Uterus (tissue), 3 donors: ENCODE measurements at regions not wholly inside any gene's neighbourhood (a gene's known extent, or its start where the extent isn't known, plus 50 kb on each side); places are given as distances from the start of the nearest gene placed in this dataset.

ENCODE experiments used
- DNase-seq, 2 donors: peaks; one replicate each; pipeline ENCODE4 v3.0.0-alpha.2; 2019 to 2020
- H3K27ac ChIP-seq, 2 donors: fragments of 200-600 bp; sonication (generic); 1 replicate in 1 of 2; 2 replicates in 1 of 2; pipeline ENCODE4 v1.5.1; 2016 to 2018
- H3K27me3 ChIP-seq, 2 donors: fragments of 200-600 bp; sonication (generic); one replicate each; pipeline ENCODE4 v1.5.1; 2018 to 2019; ENCODE audit warnings: control low read depth in 1 of 2
- H3K36me3 ChIP-seq, 2 donors: fragments of 200-600 bp; sonication (generic); one replicate each; pipeline ENCODE4 v1.5.1; 2019; ENCODE audit warnings: control low read depth in 1 of 2
- H3K4me1 ChIP-seq, 2 donors: fragments of 200-600 bp; sonication (generic); one replicate each; pipeline ENCODE4 v1.5.1; 2018 to 2019; ENCODE audit warnings: control low read depth in 1 of 2
- H3K4me3 ChIP-seq, 2 donors: fragments of 200-600 bp; sonication (generic); 1 replicate in 1 of 2; 2 replicates in 1 of 2; pipeline ENCODE4 v1.5.1; 2018 to 2019; ENCODE audit warnings: mild to moderate bottlenecking in 1 of 2
- H3K9me3 ChIP-seq, 2 donors: fragments of 200-600 bp; sonication (generic); one replicate each; pipeline ENCODE4 v1.5.1; 2019; ENCODE audit warnings: control low read depth in 1 of 2
- CTCF ChIP-seq, 4 experiments: fragments of 200-600 bp in 2 of 4; fragments of 450-650 bp in 2 of 4; sonication (generic) in 2 of 4; IDR thresholded peaks; one replicate each; pipeline ENCODE4 v1.5.1; 2016 to 2019; ENCODE audit warnings: antibody characterized with exemption in 4 of 4, mild to moderate bottlenecking in 2 of 4, moderate library complexity in 1 of 4
- POLR2A ChIP-seq, 2 donors: fragments of 450-650 bp; IDR thresholded peaks; one replicate each; pipeline ENCODE4 v1.6.1; 2016; ENCODE audit warnings: antibody characterized with exemption in 2 of 2, mild to moderate bottlenecking in 1 of 2, moderate library complexity in 1 of 2
- intact Hi-C: fragments of 100-400 bp; cut with DNase I; formaldehyde crosslinking; loops from one replicate; pipeline ENCODE4 v1.15.1; 2023; ENCODE audit warnings: low total_unique reads
- donor health status: DM: yes; HTN: yes; CAD: no.

- no peaks in the 10 kb centered on the region for H3K27me3 ChIP-seq
- DNase-seq: no peak
- no peaks in the 10 kb centered on the region for H3K36me3 ChIP-seq
- no peaks in the 10 kb centered on the region for H3K4me1 ChIP-seq
- no peak overlapping the region for H3K27ac ChIP-seq
- no peak overlapping the region for H3K4me3 ChIP-seq
- intact Hi-C loops: no loop called here
- TF ChIP-seq POLR2A (IDR thresholded peaks at IDR 0.05) (no peak), CTCF (IDR thresholded peaks at IDR 0.05) (no peak)
- no peaks in the 10 kb centered on the region for H3K9me3 ChIP-seq
Observed at GRCh38 chr15:66981771-66982170, 83.6 kb upstream of the SMAD3 start.

- intact Hi-C loops: no loop called here
- Histone ChIP-seq H3K27ac (no peak overlapping the region), H3K9me3 (no peaks in the 10 kb centered on the region), H3K4me3 (no peak overlapping the region), H3K36me3 (no peaks in the 10 kb centered on the region), H3K27me3 (no peaks in the 10 kb centered on the region), H3K4me1 (no peaks in the 10 kb centered on the region)
- TF ChIP-seq POLR2A (IDR thresholded peaks at IDR 0.05): no peak
- TF ChIP-seq CTCF (IDR thresholded peaks at IDR 0.05): no peak
- no peak for DNase-seq
Observed at GRCh38 chr15:66982250-66982649, 83.2 kb upstream of the SMAD3 start.

GRCh38 chr15:66982816-66983215 lies 82.6 kb upstream of the SMAD3 start:
- Histone ChIP-seq H3K4me1 (no peaks in the 10 kb centered on the region), H3K4me3 (no peak overlapping the region), H3K27ac (no peak overlapping the region), H3K27me3 (no peaks in the 10 kb centered on the region), H3K9me3 (no peaks in the 10 kb centered on the region), H3K36me3 (no peaks in the 10 kb centered on the region)
- no peak for DNase-seq
- intact Hi-C loops: no loop called here
- TF ChIP-seq CTCF (IDR thresholded peaks at IDR 0.05) (no peak), POLR2A (IDR thresholded peaks at IDR 0.05) (no peak)

- Histone ChIP-seq H3K4me3 (no peak overlapping the region), H3K27me3 (no peaks in the 10 kb centered on the region), H3K4me1 (no peaks in the 10 kb centered on the region), H3K27ac (no peak overlapping the region), H3K36me3 (no peaks in the 10 kb centered on the region), H3K9me3 (no peaks in the 10 kb centered on the region)
- no peak for DNase-seq
- intact Hi-C loops: no loop called here
- TF ChIP-seq CTCF (IDR thresholded peaks at IDR 0.05): no peak
- TF ChIP-seq POLR2A (IDR thresholded peaks at IDR 0.05): no peak
Observed at GRCh38 chr15:66985653-66986052, 79.7 kb upstream of the SMAD3 start.

GRCh38 chr15:66986951-66987350 lies 78.5 kb upstream of the SMAD3 start:
- no peak overlapping the region for H3K4me3 ChIP-seq

More at GRCh38 chr15:66986951-66987350, 78.5 kb upstream of the SMAD3 start:
- TF ChIP-seq POLR2A (IDR thresholded peaks at IDR 0.05) (no peak), CTCF (IDR thresholded peaks at IDR 0.05) (no peak)
- H3K27ac ChIP-seq: no peak overlapping the region
- H3K36me3 ChIP-seq: no peaks in the 10 kb centered on the region
- intact Hi-C loops: no loop called here
- no peaks in the 10 kb centered on the region for H3K27me3 ChIP-seq
- H3K4me1 ChIP-seq: no peaks in the 10 kb centered on the region
- DNase-seq: no peak
- no peaks in the 10 kb centered on the region for H3K9me3 ChIP-seq
